Spleen (tissue), 11 donors: ENCODE measurements at regions not wholly inside any gene's neighbourhood (a gene's known extent, or its start where the extent isn't known, plus 50 kb on each side); places are given as distances from the start of the nearest gene placed in this dataset.

Source experiments
- DNase-seq: peaks from one replicate; pipeline ENCODE4 v3.0.0-alpha.2; 2020
- H3K27ac ChIP-seq, 8 donors: fragments of 200-600 bp; sonication (generic) in 7 of 8; 1 replicate in 4 of 8; 2 replicates in 4 of 8; pipeline versions ENCODE4 v1.5.0 to v1.8.0; 2016 to 2021; ENCODE audit warnings: inconsistent platforms in 4 of 8, mild to moderate bottlenecking in 4 of 8, moderate library complexity in 1 of 8
- H3K27me3 ChIP-seq, 7 donors: fragments of 200-600 bp; sonication (generic) in 6 of 7; replicated peaks in 1 of 7; 1 replicate in 4 of 7; 2 replicates in 3 of 7; pipeline versions ENCODE4 v1.5.0 to v1.8.0; 2016 to 2021; ENCODE audit warnings: inconsistent platforms in 3 of 7, mild to moderate bottlenecking in 1 of 7
- H3K36me3 ChIP-seq, 6 donors: fragments of 200-600 bp; sonication (generic) in 5 of 6; 1 replicate in 4 of 6; 2 replicates in 2 of 6; pipeline versions ENCODE4 v1.5.0 to v1.8.0; 2016 to 2021; ENCODE audit warnings: inconsistent platforms in 2 of 6
- H3K4me1 ChIP-seq, 6 donors: fragments of 200-600 bp; sonication (generic) in 5 of 6; 1 replicate in 3 of 6; 2 replicates in 3 of 6; pipeline versions ENCODE4 v1.5.0 to v1.8.0; 2016 to 2021; ENCODE audit warnings: inconsistent platforms in 3 of 6
- H3K4me3 ChIP-seq, 8 donors: fragments of 200-600 bp; sonication (generic) in 7 of 8; 1 replicate in 4 of 8; 2 replicates in 4 of 8; pipeline versions ENCODE4 v1.5.0 to v1.8.0; 2016 to 2021; ENCODE audit warnings: inconsistent platforms in 4 of 8, mild to moderate bottlenecking in 4 of 8, moderate library complexity in 2 of 8
- H3K9me3 ChIP-seq, 8 donors: fragments of 200-600 bp; sonication (generic) in 7 of 8; 1 replicate in 4 of 8; 2 replicates in 4 of 8; pipeline versions ENCODE4 v1.5.0 to v1.8.0; 2016 to 2021; ENCODE audit warnings: inconsistent platforms in 4 of 8
- CTCF ChIP-seq, 11 experiments: fragments of 200-600 bp in 7 of 11; fragments of 450-650 bp in 4 of 11; sonication (generic) in 4 of 11; IDR thresholded peaks in 8 of 11; conservative IDR thresholded peaks in 3 of 11; 1 replicate in 7 of 11; 2 replicates in 4 of 11; pipeline versions ENCODE4 v1.4.0 to v1.8.0; 2016 to 2021; ENCODE audit warnings: antibody characterized with exemption in 11 of 11, inconsistent platforms in 4 of 11, mild to moderate bottlenecking in 1 of 11
- POLR2A ChIP-seq, 3 donors: fragments of 450-650 bp; IDR thresholded peaks; one replicate each; pipeline ENCODE4 v1.5.1; 2017; ENCODE audit warnings: antibody characterized with exemption in 3 of 3, mild to moderate bottlenecking in 1 of 3
- POLR2AphosphoS5 ChIP-seq, 3 donors: sonication (generic); formaldehyde crosslinking; IDR thresholded peaks; one replicate each; pipeline ENCODE4 v1.5.1; 2017; ENCODE audit warnings: antibody characterized with exemption in 3 of 3
- WGBS, 5 donors: extraction: QIAGEN DNeasy Blood & Tissue Kit in 3 of 5; methylation state at CpG; one replicate each; pipeline versions ENCODE4 v1.1.5 to v1.1.7; 2013 to 2018; 5-methylcytosine and 5-hydroxymethylcytosine counted together
- intact Hi-C: fragments of 100-400 bp; cut with DNase I; formaldehyde crosslinking; loops from one replicate; pipeline ENCODE4 v1.15.0; 2023; ENCODE audit warnings: low total_unique reads
- donor health status: healthy with polysubstance abuse.
- donor health status: DM: no; HTN: no; CAD: no; lungs with moderate emphysema.
- donor health status: DM: no; HTN: no; CAD: no.
- donor health status: Bipolar disorder and iron deficiency.
- donor health status: healthy.
- donor health status: DM: no; HTN: no; CAD: no.
- donor health status: DM: yes; HTN: yes; CAD: no.

DNA sequence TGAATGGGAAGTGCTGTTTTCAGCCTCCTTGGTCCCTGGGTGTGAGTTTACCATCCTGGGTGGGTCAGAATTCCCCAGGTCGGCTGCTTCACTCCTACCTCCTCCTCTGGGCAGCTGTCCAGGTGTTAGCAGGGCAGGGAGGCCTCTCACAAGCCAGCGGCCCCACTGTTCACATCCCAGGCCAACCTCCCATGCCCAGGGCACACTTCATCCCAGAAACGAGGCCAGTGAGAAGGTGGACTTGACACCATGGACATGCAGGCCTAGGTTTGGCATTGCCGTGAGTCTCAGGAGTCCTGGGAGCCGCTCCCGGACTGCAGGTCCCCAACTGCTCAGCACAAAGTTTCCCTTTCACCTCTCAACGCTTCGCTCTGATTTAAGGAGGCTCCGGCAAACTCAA, 229.6 kb upstream of the IRX2 start:
- Histone ChIP-seq H3K4me3 (no peak overlapping the region), H3K27me3 (peaks cover 0 to 7% (median 0%) of the 10 kb centered on the region in 7 donors), H3K27ac (no peak overlapping the region), H3K9me3 (peaks cover 0 to 47% (median 4%) of the 10 kb centered on the region in 8 donors), H3K4me1 (no peaks in the 10 kb centered on the region), H3K36me3 (no peaks in the 10 kb centered on the region)
- TF ChIP-seq POLR2A (IDR thresholded peaks at IDR 0.05) = no peak
- TF ChIP-seq CTCF (IDR thresholded peaks at IDR 0.05 in 8 of 11, conservative IDR thresholded peaks at IDR 0.05 in 3 of 11) = no peak
- no peak for TF ChIP-seq POLR2AphosphoS5 (IDR thresholded peaks at IDR 0.05)
- WGBS, 5 donors = 75 to 87% (median 76%) methylated on average over 9 of the region's 9 CpGs
- DNase-seq = no peak
- intact Hi-C loops = no loop called here

DNA sequence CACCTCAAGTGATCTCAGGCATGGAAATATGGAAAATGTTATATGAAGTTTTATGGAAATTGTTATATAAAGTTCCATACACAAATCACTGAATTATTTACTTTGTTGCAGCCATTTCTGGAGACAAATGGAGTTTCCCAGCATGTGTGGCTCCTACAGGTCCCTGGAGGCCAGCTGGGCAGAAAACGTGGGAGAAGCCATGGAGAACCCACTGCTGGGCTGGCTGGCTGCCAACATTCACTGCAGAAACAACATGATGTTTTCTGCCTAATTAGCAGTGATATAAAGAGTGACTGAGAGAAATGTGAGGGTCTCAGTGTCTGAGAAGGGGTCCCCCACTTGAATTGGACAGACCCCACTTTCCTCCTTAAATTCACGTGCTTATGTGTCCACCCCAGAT, 208.8 kb upstream of the IRX2 start:
- 38 to 57% (median 47%) methylated on average over 2 of the region's 2 CpGs for WGBS, 5 donors
- no peaks in the 10 kb centered on the region for H3K27me3 ChIP-seq
- TF ChIP-seq CTCF (IDR thresholded peaks at IDR 0.05 in 8 of 11, conservative IDR thresholded peaks at IDR 0.05 in 3 of 11) (no peak), POLR2A (IDR thresholded peaks at IDR 0.05) (no peak), POLR2AphosphoS5 (IDR thresholded peaks at IDR 0.05) (no peak)

DNA sequence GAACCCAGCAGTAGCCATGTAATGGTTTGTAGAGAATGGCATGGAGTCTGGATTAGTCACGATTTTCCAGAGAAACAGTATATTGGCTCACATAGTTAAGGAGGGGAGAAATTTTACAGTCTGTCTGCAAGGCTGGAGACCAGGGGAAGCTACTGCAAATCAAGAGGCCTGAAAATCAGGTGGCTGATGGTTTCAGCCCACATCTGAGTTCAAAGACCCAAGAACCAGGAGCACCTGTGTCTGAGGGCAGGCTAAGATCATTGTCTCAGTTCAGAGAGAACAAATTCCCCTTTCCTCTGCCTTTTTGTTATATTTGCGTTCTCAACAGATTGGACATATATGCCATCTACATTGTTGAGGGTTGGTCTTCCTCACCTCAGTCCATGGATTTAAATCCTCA, 207.5 kb upstream of the IRX2 start:
- intact Hi-C loops = no loop called here
- Histone ChIP-seq H3K36me3 (no peaks in the 10 kb centered on the region), H3K9me3 (peaks cover 0 to 79% (median 44%) of the 10 kb centered on the region in 8 donors), H3K4me3 (no peak overlapping the region), H3K27me3 (no peaks in the 10 kb centered on the region), H3K4me1 (no peaks in the 10 kb centered on the region), H3K27ac (no peak overlapping the region)
- TF ChIP-seq POLR2A (IDR thresholded peaks at IDR 0.05) (no peak), CTCF (IDR thresholded peaks at IDR 0.05 in 8 of 11, conservative IDR thresholded peaks at IDR 0.05 in 3 of 11) (no peak), POLR2AphosphoS5 (IDR thresholded peaks at IDR 0.05) (no peak)
- no peak for DNase-seq
- 68 to 90% (median 80%) methylated on average over 2 of the region's 2 CpGs for WGBS, 5 donors

More for the DNA sequence above, 208.8 kb upstream of the IRX2 start:
- H3K4me3 ChIP-seq = no peak overlapping the region
- peaks cover 0 to 70% (median 41%) of the 10 kb centered on the region in 8 donors for H3K9me3 ChIP-seq
- H3K4me1 ChIP-seq = no peaks in the 10 kb centered on the region
- no peak for DNase-seq
- H3K27ac ChIP-seq = no peak overlapping the region
- no peaks in the 10 kb centered on the region for H3K36me3 ChIP-seq
- intact Hi-C loops = no loop called here

- 29 to 66% (median 60%) methylated on average over 3 of the region's 3 CpGs for WGBS, 5 donors
- intact Hi-C loops = no loop called here
- H3K9me3 ChIP-seq = peaks cover 0 to 37% (median 2%) of the 10 kb centered on the region in 8 donors
These were observed 197.4 kb upstream of the IRX2 start for GRCh38 chr5:2948875-2949274.

More at GRCh38 chr5:2948875-2949274, 197.4 kb upstream of the IRX2 start:
- no peak for TF ChIP-seq CTCF (IDR thresholded peaks at IDR 0.05 in 8 of 11, conservative IDR thresholded peaks at IDR 0.05 in 3 of 11)
- no peak for TF ChIP-seq POLR2AphosphoS5 (IDR thresholded peaks at IDR 0.05)
- no peak for TF ChIP-seq POLR2A (IDR thresholded peaks at IDR 0.05)
- H3K27me3 ChIP-seq = no peaks in the 10 kb centered on the region
- H3K4me1 ChIP-seq = no peaks in the 10 kb centered on the region
- no peak overlapping the region for H3K27ac ChIP-seq
- DNase-seq = no peak
- no peak overlapping the region for H3K4me3 ChIP-seq
- H3K36me3 ChIP-seq = no peaks in the 10 kb centered on the region
